Tibial artery (tissue), 4 donors: ENCODE measurements at regions not wholly inside any gene's neighbourhood (a gene's known extent, or its start where the extent isn't known, plus 50 kb on each side); places are given as distances from the start of the nearest gene placed in this dataset.

Experiments
- DNase-seq, 2 donors: peaks; one replicate each; pipeline ENCODE4 v3.0.0-alpha.2; 2019
- H3K27ac ChIP-seq, 2 donors: fragments of 200-600 bp; sonication (generic) in 1 of 2; 1 replicate in 1 of 2; 2 replicates in 1 of 2; pipeline ENCODE4 v1.5.1; 2018 to 2019; ENCODE audit warnings: mild to moderate bottlenecking in 1 of 2
- H3K27me3 ChIP-seq, 2 donors: fragments of 200-600 bp; sonication (generic) in 1 of 2; one replicate each; pipeline versions ENCODE4 v1.5.1 to v1.6.0; 2016 to 2019
- H3K36me3 ChIP-seq, 3 donors: fragments of 200-600 bp; sonication (generic) in 2 of 3; one replicate each; pipeline ENCODE4 v1.5.1; 2016 to 2019; ENCODE audit warnings: mild to moderate bottlenecking in 2 of 3
- H3K4me1 ChIP-seq, 4 donors: fragments of 200-600 bp; sonication (generic) in 2 of 4; 1 replicate in 3 of 4; 2 replicates in 1 of 4; pipeline ENCODE4 v1.5.1; 2016 to 2019
- H3K4me3 ChIP-seq, 2 donors: fragments of 200-600 bp; sonication (generic) in 1 of 2; 1 replicate in 1 of 2; 2 replicates in 1 of 2; pipeline ENCODE4 v1.5.1; 2018 to 2019; ENCODE audit warnings: mild to moderate bottlenecking in 2 of 2
- H3K9me3 ChIP-seq, 3 donors: fragments of 200-600 bp; sonication (generic) in 1 of 3; one replicate each; pipeline ENCODE4 v1.5.1; 2016 to 2019
- intact Hi-C: fragments of 100-400 bp; cut with DNase I; formaldehyde crosslinking; loops from one replicate; pipeline ENCODE4 v1.15.0; 2023; ENCODE audit warnings: low total_unique reads
- TF ChIP-seq, protein P1 (sequence below), 2 experiments: fragments of 200-600 bp in 1 of 2; fragments of 450-650 bp in 1 of 2; IDR thresholded peaks; one replicate each; pipeline ENCODE4 v1.5.1; 2017 to 2019; ENCODE audit warnings: antibody characterized with exemption in 2 of 2, mild to moderate bottlenecking in 1 of 2, moderate library complexity in 1 of 2

DNA sequence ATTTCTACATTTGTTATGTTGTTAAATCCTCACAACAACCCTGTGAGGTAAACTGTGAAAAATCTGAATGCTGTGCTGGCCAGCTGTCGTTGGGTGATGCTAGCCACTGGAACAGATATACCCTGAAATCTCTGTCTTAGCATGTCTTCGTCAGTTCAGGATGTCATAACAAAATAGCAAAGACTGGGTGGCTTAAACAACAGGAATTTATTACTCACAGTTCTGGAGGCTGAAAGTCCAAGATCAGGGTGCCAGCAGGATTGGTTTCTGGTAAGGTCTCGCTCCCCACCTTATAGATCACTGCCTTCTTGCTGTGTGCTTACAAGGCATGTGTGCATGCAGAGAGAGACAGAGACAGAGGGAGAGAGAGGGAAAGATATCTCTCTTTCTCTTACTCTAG lies 211.7 kb downstream of the C11orf91 start:
- no peak for DNase-seq
- Histone ChIP-seq H3K36me3 (no peaks in the 10 kb centered on the region), H3K27ac (no peak overlapping the region), H3K4me1 (no peaks in the 10 kb centered on the region), H3K4me3 (no peak overlapping the region), H3K9me3 (no peaks in the 10 kb centered on the region), H3K27me3 (peaks cover 0 to 6% of the 10 kb centered on the region in 2 donors)
- intact Hi-C loops, result no loop called here
- TF ChIP-seq, protein P1, sequence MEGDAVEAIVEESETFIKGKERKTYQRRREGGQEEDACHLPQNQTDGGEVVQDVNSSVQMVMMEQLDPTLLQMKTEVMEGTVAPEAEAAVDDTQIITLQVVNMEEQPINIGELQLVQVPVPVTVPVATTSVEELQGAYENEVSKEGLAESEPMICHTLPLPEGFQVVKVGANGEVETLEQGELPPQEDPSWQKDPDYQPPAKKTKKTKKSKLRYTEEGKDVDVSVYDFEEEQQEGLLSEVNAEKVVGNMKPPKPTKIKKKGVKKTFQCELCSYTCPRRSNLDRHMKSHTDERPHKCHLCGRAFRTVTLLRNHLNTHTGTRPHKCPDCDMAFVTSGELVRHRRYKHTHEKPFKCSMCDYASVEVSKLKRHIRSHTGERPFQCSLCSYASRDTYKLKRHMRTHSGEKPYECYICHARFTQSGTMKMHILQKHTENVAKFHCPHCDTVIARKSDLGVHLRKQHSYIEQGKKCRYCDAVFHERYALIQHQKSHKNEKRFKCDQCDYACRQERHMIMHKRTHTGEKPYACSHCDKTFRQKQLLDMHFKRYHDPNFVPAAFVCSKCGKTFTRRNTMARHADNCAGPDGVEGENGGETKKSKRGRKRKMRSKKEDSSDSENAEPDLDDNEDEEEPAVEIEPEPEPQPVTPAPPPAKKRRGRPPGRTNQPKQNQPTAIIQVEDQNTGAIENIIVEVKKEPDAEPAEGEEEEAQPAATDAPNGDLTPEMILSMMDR (IDR thresholded peaks at IDR 0.05), result no peak

DNA sequence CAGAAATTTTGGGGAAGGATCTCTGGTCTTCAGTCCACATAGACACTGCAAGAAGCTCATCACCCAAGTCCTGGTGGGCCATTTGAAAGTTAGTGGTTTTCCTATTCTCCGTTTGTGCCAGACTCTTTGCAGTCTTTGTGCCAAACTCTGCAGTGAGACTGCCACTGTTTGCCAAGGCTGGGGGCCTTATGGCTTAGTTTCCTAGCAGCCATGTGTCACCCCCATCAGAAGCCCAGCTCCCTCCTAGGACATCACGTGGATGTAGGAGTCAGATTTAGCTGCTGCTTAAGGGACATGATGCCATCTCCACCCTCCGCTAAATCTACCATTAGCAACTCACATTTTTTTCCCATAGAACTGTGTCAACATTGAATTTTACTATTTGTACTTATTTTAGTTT lies 220.0 kb downstream of the C11orf91 start:
- Histone ChIP-seq H3K27ac (no peak overlapping the region), H3K9me3 (no peaks in the 10 kb centered on the region), H3K4me1 (no peaks in the 10 kb centered on the region), H3K36me3 (no peaks in the 10 kb centered on the region), H3K4me3 (no peak overlapping the region), H3K27me3 (peaks cover 0 to 9% of the 10 kb centered on the region in 2 donors)
- TF ChIP-seq, protein P1 (IDR thresholded peaks at IDR 0.05), result no peak
- intact Hi-C loops, result no loop called here
- no peak for DNase-seq

DNA sequence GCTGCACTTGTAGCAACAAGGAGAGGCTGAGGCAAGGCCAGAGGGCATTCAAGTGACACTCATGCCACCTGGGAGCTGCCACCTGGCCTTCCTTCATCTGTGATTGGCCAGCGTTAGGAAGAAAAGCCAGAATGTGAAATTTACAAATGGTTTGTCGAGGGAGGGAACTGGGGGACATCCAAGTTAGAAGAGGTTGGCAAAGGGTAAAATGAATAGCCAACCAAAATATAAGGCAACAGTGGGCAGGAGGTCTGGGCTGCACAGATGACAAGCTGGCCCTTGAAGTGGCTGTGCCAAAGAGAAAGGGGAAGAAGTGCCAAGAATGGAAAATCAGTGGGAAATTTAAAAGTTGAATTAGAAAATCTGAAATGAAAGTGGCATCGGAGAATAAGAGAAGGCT lies 221.4 kb downstream of the C11orf91 start:
- Histone ChIP-seq H3K4me1 (no peaks in the 10 kb centered on the region), H3K36me3 (no peaks in the 10 kb centered on the region), H3K27ac (no peak overlapping the region), H3K27me3 (peaks cover 0 to 10% of the 10 kb centered on the region in 2 donors), H3K9me3 (no peaks in the 10 kb centered on the region), H3K4me3 (no peak overlapping the region)
- TF ChIP-seq, protein P1 (IDR thresholded peaks at IDR 0.05), result no peak
- no peak for DNase-seq
- intact Hi-C loops, result no loop called here

DNA sequence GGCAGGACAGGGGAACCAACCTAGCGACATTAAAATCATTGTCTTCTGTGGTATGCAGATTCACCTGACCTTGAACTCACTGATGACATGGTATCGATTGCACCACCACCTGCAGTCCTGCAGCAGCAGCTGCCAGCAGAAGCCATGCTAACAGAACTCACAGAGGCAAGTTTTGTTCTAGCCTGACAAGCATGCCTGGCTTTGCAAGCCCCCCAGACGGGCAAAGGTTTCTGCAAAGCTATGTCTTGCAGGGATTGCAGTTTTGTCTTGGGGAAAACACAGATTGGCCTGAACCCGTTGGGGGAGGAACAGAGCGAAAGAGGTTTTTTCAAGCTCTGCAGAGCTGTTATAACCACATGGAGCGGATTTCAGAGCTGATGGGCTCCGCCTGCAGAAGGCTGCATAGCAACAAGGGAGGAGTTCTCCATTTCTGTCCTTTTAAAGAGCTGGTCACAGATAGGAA lies 221.0 kb downstream of the HIPK3 start:
- DNase-seq, result no peak
- Histone ChIP-seq H3K4me1 (no peaks in the 10 kb centered on the region), H3K27ac (no peak overlapping the region)

DNA sequence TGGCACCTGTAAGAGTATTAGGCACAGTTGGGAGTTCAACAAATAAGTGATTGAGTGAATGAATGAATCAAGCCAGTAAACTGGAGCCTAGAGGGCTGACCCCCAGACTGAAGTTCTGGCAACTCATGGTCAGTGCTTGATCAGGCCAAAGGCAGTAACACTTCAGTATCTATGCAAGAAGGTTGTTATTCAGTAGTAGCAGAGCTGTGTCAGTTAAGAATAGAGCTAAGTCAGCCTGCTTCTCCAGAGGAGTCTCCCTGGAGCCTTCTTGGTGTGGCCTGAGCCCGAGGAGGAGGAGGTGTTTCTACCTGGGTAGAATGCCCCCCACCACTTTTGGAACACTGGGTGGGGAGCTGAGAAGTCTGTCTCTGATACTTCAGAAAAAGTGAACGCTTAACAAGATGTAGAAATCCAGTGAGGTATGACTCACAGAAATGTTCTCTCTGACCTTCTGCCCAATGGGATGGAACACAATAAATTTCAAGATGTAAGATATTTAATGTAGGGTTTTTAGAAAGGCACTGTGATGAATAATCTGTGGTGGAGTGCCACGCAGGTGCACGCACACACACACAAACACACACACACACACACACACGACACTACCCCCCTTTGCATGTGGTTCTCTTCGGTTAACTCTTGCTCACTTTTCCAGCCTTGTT lies 219.9 kb downstream of the HIPK3 start:
- Histone ChIP-seq H3K4me3 (no peak overlapping the region), H3K27me3 (peaks cover 0 to 14% of the 10 kb centered on the region in 2 donors), H3K4me1 (no peaks in the 10 kb centered on the region), H3K27ac (no peak overlapping the region), H3K36me3 (no peaks in the 10 kb centered on the region), H3K9me3 (no peaks in the 10 kb centered on the region)
- no peak for DNase-seq
- intact Hi-C loops, result no loop called here
- TF ChIP-seq, protein P1 (IDR thresholded peaks at IDR 0.05), result no peak

More for the DNA sequence above, 221.0 kb downstream of the HIPK3 start:
- Histone ChIP-seq H3K4me3 (no peak overlapping the region), H3K36me3 (no peaks in the 10 kb centered on the region), H3K27me3 (peaks cover 0 to 14% of the 10 kb centered on the region in 2 donors), H3K9me3 (no peaks in the 10 kb centered on the region)
- TF ChIP-seq, protein P1 (IDR thresholded peaks at IDR 0.05), result no peak
- intact Hi-C loops, result no loop called here
